D721Med (cell line): ENCODE measurements at regions not wholly inside any gene's neighbourhood (a gene's known extent, or its start where the extent isn't known, plus 50 kb on each side); places are given as distances from the start of the nearest gene placed in this dataset.

Experiments used
- DNase-seq: peaks from one replicate; pipeline ENCODE4 v3.0.0; 2011; ENCODE audit warnings: low spot score; ENCODE audit not compliant: insufficient read length
- FAIRE-seq: peaks from 2 replicates; lab custom pipeline; 2011; peaks lifted over from hg19 to GRCh38; lab: Jason Lieb, UNC
- CTCF ChIP-seq: IDR thresholded peaks from 2 replicates; pipeline ENCODE4 v1.5.1; 2012; ENCODE audit warnings: mild to moderate bottlenecking, control low read depth; ENCODE audit not compliant: insufficient read depth; ENCODE audit errors: missing control alignments

- DNase-seq, result no peak
- TF ChIP-seq CTCF, result no peak
- FAIRE-seq, result no peak
Observed at GRCh38 chr4:140297221-140297570, 76.2 kb upstream of the SCOC start.

GRCh38 chr4:140296335-140297220, 76.9 kb upstream of the SCOC start:
- no peak for DNase-seq
- no peak for TF ChIP-seq CTCF
- no peak for FAIRE-seq

- no peak for TF ChIP-seq CTCF
Observed at GRCh38 chr4:140293979-140294378, 79.5 kb upstream of the SCOC start.

GRCh38 chr4:140291259-140291658, 82.2 kb upstream of the SCOC start:
- no peak for TF ChIP-seq CTCF
- no peak for FAIRE-seq
- DNase-seq, result no peak

More at GRCh38 chr4:140293979-140294378, 79.5 kb upstream of the SCOC start:
- FAIRE-seq (no peak), DNase-seq (no peak)

- no peak for DNase-seq
- no peak for TF ChIP-seq CTCF
- FAIRE-seq, result no peak
Observed at GRCh38 chr4:140289486-140289885, 84.0 kb upstream of the SCOC start.

- FAIRE-seq, result no peak
- TF ChIP-seq CTCF, result no peak
- DNase-seq, result no peak
Observed at GRCh38 chr4:140286456-140286855, 87.0 kb upstream of the SCOC start.

- no peak for TF ChIP-seq CTCF
- no peak for DNase-seq
Observed at GRCh38 chr4:140284456-140284855, 89.0 kb upstream of the SCOC start.

More at GRCh38 chr4:140284456-140284855, 89.0 kb upstream of the SCOC start:
- no peak for FAIRE-seq
